ENCODE measurements at regions not wholly inside any gene's neighbourhood (a gene's known extent, or its start where the extent isn't known, plus 50 kb on each side); places are given as distances from the start of the nearest gene placed in this dataset.

GRCh38 chr4:85116008-85116407 is 149.5 kb upstream of the WDFY3 start:
- Histone ChIP-seq H3K79me2 (ENCODE audit: insufficient read depth) (no peaks in the 10 kb centered on the region), H3K9ac (no peak overlapping the region), H3K9me3 (ENCODE audit: low read depth) (no peaks in the 10 kb centered on the region), H3K27ac (no peak overlapping the region), H3K9me2 (ENCODE audit: insufficient read depth) (no peaks in the 10 kb centered on the region), H3K36me3 (ENCODE audit: low read depth) (no peaks in the 10 kb centered on the region), H3F3A (ENCODE audit: insufficient read depth) (no peaks in the 10 kb centered on the region), H4K20me1 (ENCODE audit: insufficient read depth) (no peaks in the 10 kb centered on the region), H3K4me1 (ENCODE audit: insufficient read depth) (no peaks in the 10 kb centered on the region), H3K27me3 (replicated peaks; ENCODE audit: insufficient read depth) (no peaks in the 10 kb centered on the region), H3K4me3 (no peak overlapping the region), H3K4me2 (ENCODE audit: unreplicated experiment) (no peak overlapping the region), H2AFZ (no peak overlapping the region)
- TF ChIP-seq EZH2phosphoT487 (IDR thresholded peaks at IDR 0.05; ENCODE audit: insufficient read depth, low read depth) (no peak), EZH2 (IDR thresholded peaks at IDR 0.05; ENCODE audit: insufficient read depth, poor library complexity, severe bottlenecking) (no peak)
- in situ Hi-C loops (cut with MboI), result no loop called here
- no peak for DNase-seq

DNA sequence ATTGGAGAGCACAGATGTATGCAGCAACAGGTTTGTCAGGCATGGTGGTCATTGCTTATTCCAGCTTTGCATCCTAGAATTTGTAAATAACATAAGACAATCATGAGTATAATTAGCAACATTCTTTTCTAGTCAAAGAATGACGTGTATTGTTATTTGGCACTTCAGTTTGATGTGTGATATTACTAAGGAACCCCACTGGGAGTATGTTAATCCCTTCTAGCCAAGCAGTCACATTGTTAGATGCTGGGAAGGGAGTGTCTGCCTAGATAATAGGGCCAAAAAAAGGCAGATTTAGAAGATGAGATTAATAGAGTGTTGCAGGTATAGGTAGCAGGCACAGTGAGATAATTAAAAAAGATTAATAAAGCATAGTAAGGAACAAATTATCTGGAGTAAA is 159.2 kb upstream of the WDFY3 start:
- no peaks in the 10 kb centered on the region for H4K20me1 ChIP-seq (ENCODE audit: insufficient read depth)
- no peaks in the 10 kb centered on the region for H3F3A ChIP-seq (ENCODE audit: insufficient read depth)
- H3K36me3 ChIP-seq (ENCODE audit: low read depth), result no peaks in the 10 kb centered on the region
- H3K4me1 ChIP-seq (ENCODE audit: insufficient read depth), result no peaks in the 10 kb centered on the region
- in situ Hi-C loops (cut with MboI), result loop anchor here (25.0 kb wide), 1 partner anchor 837 kb away; no protein-coding TSS in a partner anchor
- TF ChIP-seq EZH2 (IDR thresholded peaks at IDR 0.05; ENCODE audit: insufficient read depth, poor library complexity, severe bottlenecking) (no peak), EZH2phosphoT487 (IDR thresholded peaks at IDR 0.05; ENCODE audit: insufficient read depth, low read depth) (no peak)
- H3K4me2 ChIP-seq (ENCODE audit: unreplicated experiment), result no peak overlapping the region
- H3K27me3 ChIP-seq (replicated peaks; ENCODE audit: insufficient read depth), result no peaks in the 10 kb centered on the region
- 0 to 2% methylated on average over 1 of the region's 1 CpG for WGBS, 2 experiments (ENCODE audit: low coverage in 1 of 2, low lambda C conversion rate in 2 of 2, missing lambda C conversion rate in 2 of 2)
- H3K4me3 ChIP-seq, result no peak overlapping the region
- no peak overlapping the region for H3K27ac ChIP-seq
- DNase-seq, result no peak
- no peaks in the 10 kb centered on the region for H3K9me2 ChIP-seq (ENCODE audit: insufficient read depth)
- no peaks in the 10 kb centered on the region for H3K79me2 ChIP-seq (ENCODE audit: insufficient read depth)
- no peak overlapping the region for H3K9ac ChIP-seq
- no peak overlapping the region for H2AFZ ChIP-seq
- H3K9me3 ChIP-seq (ENCODE audit: low read depth), result no peaks in the 10 kb centered on the region

- Histone ChIP-seq H3K9me3 (ENCODE audit: low read depth) (no peaks in the 10 kb centered on the region), H3K27ac (no peak overlapping the region), H3F3A (ENCODE audit: insufficient read depth) (no peaks in the 10 kb centered on the region), H3K4me3 (no peak overlapping the region), H3K36me3 (ENCODE audit: low read depth) (no peaks in the 10 kb centered on the region), H3K4me2 (ENCODE audit: unreplicated experiment) (no peak overlapping the region), H2AFZ (no peak overlapping the region), H3K27me3 (replicated peaks; ENCODE audit: insufficient read depth) (no peaks in the 10 kb centered on the region), H3K79me2 (ENCODE audit: insufficient read depth) (no peaks in the 10 kb centered on the region), H4K20me1 (ENCODE audit: insufficient read depth) (no peaks in the 10 kb centered on the region), H3K4me1 (ENCODE audit: insufficient read depth) (no peaks in the 10 kb centered on the region), H3K9me2 (ENCODE audit: insufficient read depth) (no peaks in the 10 kb centered on the region), H3K9ac (no peak overlapping the region)
- no peak for TF ChIP-seq EZH2phosphoT487 (IDR thresholded peaks at IDR 0.05; ENCODE audit: insufficient read depth, low read depth)
- no peak for TF ChIP-seq EZH2 (IDR thresholded peaks at IDR 0.05; ENCODE audit: insufficient read depth, poor library complexity, severe bottlenecking)
- no peak for DNase-seq
- 78 to 84% methylated on average over 6 of the region's 6 CpGs for WGBS, 2 experiments (ENCODE audit: low coverage in 1 of 2, low lambda C conversion rate in 2 of 2, missing lambda C conversion rate in 2 of 2)
- in situ Hi-C loops (cut with MboI), result loop anchor here (25.0 kb wide), 1 partner anchor 835 kb away; no protein-coding TSS in a partner anchor
Measured at GRCh38 chr4:85126991-85127591, 160.6 kb upstream of the WDFY3 start.

DNA sequence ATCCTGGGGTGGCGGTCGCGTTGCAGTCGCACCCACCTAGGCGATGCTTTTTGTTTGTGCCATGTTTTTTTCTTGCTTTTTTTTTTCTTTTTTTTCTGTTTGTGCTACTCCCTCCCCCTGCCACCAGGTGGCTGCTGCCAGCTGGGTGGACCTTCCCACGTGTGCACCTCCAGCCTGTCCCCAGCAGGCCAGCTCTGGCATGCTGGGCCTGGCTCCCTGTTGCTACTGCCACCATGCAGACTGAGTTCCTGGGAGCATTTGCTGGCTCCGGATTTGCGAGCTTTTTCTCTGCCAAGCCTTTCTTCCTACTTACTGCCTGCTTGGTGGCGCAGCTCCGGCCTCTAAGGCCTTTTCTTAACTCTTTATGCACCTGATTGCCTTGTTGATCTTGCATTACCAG is 161.2 kb upstream of the WDFY3 start:
- no peak for TF ChIP-seq EZH2phosphoT487 (IDR thresholded peaks at IDR 0.05; ENCODE audit: insufficient read depth, low read depth)
- no peak for TF ChIP-seq EZH2 (IDR thresholded peaks at IDR 0.05; ENCODE audit: insufficient read depth, poor library complexity, severe bottlenecking)
- H3K9ac ChIP-seq, result no peak overlapping the region
- H3K79me2 ChIP-seq (ENCODE audit: insufficient read depth), result no peaks in the 10 kb centered on the region
- H3K9me3 ChIP-seq (ENCODE audit: low read depth), result no peaks in the 10 kb centered on the region
- H3K36me3 ChIP-seq (ENCODE audit: low read depth), result no peaks in the 10 kb centered on the region
- no peak overlapping the region for H3K27ac ChIP-seq
- H3F3A ChIP-seq (ENCODE audit: insufficient read depth), result no peaks in the 10 kb centered on the region
- H3K4me3 ChIP-seq, result no peak overlapping the region
- H2AFZ ChIP-seq, result peak overlapping the region; percentile 35
- no peaks in the 10 kb centered on the region for H3K27me3 ChIP-seq (replicated peaks; ENCODE audit: insufficient read depth)
- no peaks in the 10 kb centered on the region for H4K20me1 ChIP-seq (ENCODE audit: insufficient read depth)
- no peaks in the 10 kb centered on the region for H3K9me2 ChIP-seq (ENCODE audit: insufficient read depth)
- DNase-seq, result peak; percentile 61
- 22 to 31% methylated on average over 10 of the region's 10 CpGs for WGBS, 2 experiments (ENCODE audit: low coverage in 1 of 2, low lambda C conversion rate in 2 of 2, missing lambda C conversion rate in 2 of 2)
- H3K4me1 ChIP-seq (ENCODE audit: insufficient read depth), result no peaks in the 10 kb centered on the region
- no peak overlapping the region for H3K4me2 ChIP-seq (ENCODE audit: unreplicated experiment)
- in situ Hi-C loops (cut with MboI), result loop anchor here (25.0 kb wide), 1 partner anchor 835 kb away; no protein-coding TSS in a partner anchor
